Stimulated activated CD4-positive, alpha-beta T cell treated with anti-CD3 and anti-CD28 coated beads, Interleukin-12 subunit alpha, Interleukin-12 subunit beta, amount 100 ng/mL, for 48 hours (primary cell): ENCODE measurements at regions not wholly inside any gene's neighbourhood (a gene's known extent, or its start where the extent isn't known, plus 50 kb on each side); places are given as distances from the start of the nearest gene placed in this dataset.

Experiments
- DNase-seq, 3 donors: peaks; one replicate each; pipeline ENCODE4 v3.0.0-alpha.2; 2020; ENCODE audit warnings: low read depth in 2 of 3, low spot score in 1 of 3

- DNase-seq = no peak
Measured at GRCh38 chr12:32043928-32044549, 62.6 kb upstream of the BICD1 start.

GRCh38 chr12:32047357-32048212 is 59.1 kb upstream of the BICD1 start:
- DNase-seq = no peak

GRCh38 chr12:32048791-32049190 is 57.9 kb upstream of the BICD1 start:
- DNase-seq = no peak

- DNase-seq = no peak
Measured at GRCh38 chr12:32049956-32050355, 56.7 kb upstream of the BICD1 start.

GRCh38 chr12:32051511-32052211 is 55.0 kb upstream of the BICD1 start:
- peak in 1 of 3 donors; percentile 1 for DNase-seq

- no peak for DNase-seq
Measured at GRCh38 chr12:32052212-32052713, 54.4 kb upstream of the BICD1 start.

- DNase-seq = no peak
Measured at GRCh38 chr12:32053881-32054624, 52.6 kb upstream of the BICD1 start.
